IMR-90 (cell line): ENCODE measurements at regions not wholly inside any gene's neighbourhood (a gene's known extent, or its start where the extent isn't known, plus 50 kb on each side); places are given as distances from the start of the nearest gene placed in this dataset.

Experiments
- ATAC-seq: fragments of 200-7000 bp; cut with Tn5 transposase; 2 replicates; pipeline ENCODE4 v1.9.1; 2020; ENCODE audit warnings: low read depth, mild to moderate bottlenecking, moderate library complexity
- BruUV-seq: library from RNA; stranded (reverse); fragments of 400-500 nt; replicated peaks from 2 replicates; lab custom pipeline; 2021; lab: Mats Ljungman, UMichigan
- CTCF ChIA-PET: fragments of 300-600 bp; formaldehyde crosslinking; extraction: SDS; loops from one replicate; lab custom pipeline; 2021; ENCODE audit warnings: antibody characterized with exemption; lab: Yijun Ruan, JAX
- POLR2A ChIA-PET: fragments of 300-600 bp; sonication (Branson Sonifier 250); formaldehyde crosslinking; loops from one replicate; lab custom pipeline; 2022; ENCODE audit warnings: antibody characterized with exemption; ENCODE audit not compliant: unreplicated experiment; lab: Charles Lee
- DNase-seq: peaks from one replicate; pipeline ENCODE4 v3.0.0; 2013
- H2AFZ ChIP-seq: replicated peaks from 2 replicates; pipeline ENCODE3; 2013; ENCODE audit warnings: low read length, mild to moderate bottlenecking; ENCODE audit not compliant: poor library complexity
- H2AK5ac ChIP-seq: 2 replicates; pipeline ENCODE4 v1.6.1; 2013; ENCODE audit warnings: low read depth, low read length, inconsistent platforms
- H2AK9ac ChIP-seq: replicated peaks from 2 replicates; pipeline ENCODE3; 2013; ENCODE audit warnings: mild to moderate bottlenecking, low read depth, low read length, moderate library complexity; ENCODE audit not compliant: poor library complexity
- H2BK120ac ChIP-seq: 2 replicates; pipeline ENCODE4 v1.6.1; 2013; ENCODE audit warnings: low read depth, low read length, inconsistent platforms
- H2BK15ac ChIP-seq: 3 replicates; pipeline ENCODE4 v1.6.1; 2013; ENCODE audit warnings: low read depth, low read length, inconsistent platforms
- H2BK20ac ChIP-seq: 2 replicates; pipeline ENCODE4 v1.6.1; 2013; ENCODE audit warnings: low read depth, mild to moderate bottlenecking, inconsistent platforms, low read length, moderate library complexity
- H2BK5ac ChIP-seq: 2 replicates; pipeline ENCODE4 v1.6.1; 2013; ENCODE audit warnings: mild to moderate bottlenecking, low read depth, low read length, inconsistent platforms; ENCODE audit not compliant: poor library complexity, severe bottlenecking
- H3K14ac ChIP-seq: replicated peaks from 2 replicates; pipeline ENCODE4 v1.6.1; 2013; ENCODE audit warnings: low read depth, low read length, inconsistent platforms
- H3K18ac ChIP-seq: 2 replicates; pipeline ENCODE4 v1.6.1; 2013; ENCODE audit warnings: low read depth, low read length, control low read depth
- H3K23ac ChIP-seq: 2 replicates; pipeline ENCODE4 v1.6.1; 2013; ENCODE audit warnings: low read depth, low read length, inconsistent platforms
- H3K27ac ChIP-seq: 2 replicates; pipeline ENCODE4 v1.5.1; 2013; ENCODE audit warnings: mild to moderate bottlenecking, control low read depth, low read length; ENCODE audit not compliant: insufficient read depth
- H3K27me3 ChIP-seq: 2 replicates; pipeline ENCODE4 v1.6.1; 2013; ENCODE audit warnings: low read length; ENCODE audit not compliant: control insufficient read depth, insufficient read depth
- H3K36me3 ChIP-seq: 2 replicates; pipeline ENCODE4 v1.6.1; 2013; ENCODE audit warnings: low read length, mixed read lengths; ENCODE audit not compliant: control insufficient read depth, insufficient read depth
- H3K4ac ChIP-seq: 2 replicates; pipeline ENCODE4 v1.6.1; 2013; ENCODE audit warnings: low read depth, low read length, inconsistent platforms
- H3K4me1 ChIP-seq: 2 replicates; pipeline ENCODE4 v1.6.1; 2013; ENCODE audit warnings: low read length, mixed read lengths; ENCODE audit not compliant: control insufficient read depth, insufficient read depth
- H3K4me2 ChIP-seq: 2 replicates; pipeline ENCODE4 v1.6.1; 2013; ENCODE audit warnings: low read depth, mild to moderate bottlenecking, control low read depth, low read length, moderate library complexity
- H3K4me3 ChIP-seq: 2 replicates; pipeline ENCODE4 v1.5.1; 2013; ENCODE audit warnings: low read depth, mild to moderate bottlenecking, control low read depth, low read length, moderate library complexity; ENCODE audit not compliant: insufficient read depth
- H3K56ac ChIP-seq: 2 replicates; pipeline ENCODE4 v1.6.1; 2013; ENCODE audit warnings: low read length, inconsistent platforms; ENCODE audit not compliant: insufficient read depth; ENCODE audit errors: extremely low read depth
- H3K79me1 ChIP-seq, 2 experiments: 2 replicates each; pipeline ENCODE4 v1.6.1; 2013; ENCODE audit warnings: low read length in 2 of 2, inconsistent platforms in 1 of 2, low read depth in 1 of 2
- H3K9ac ChIP-seq: 2 replicates; pipeline ENCODE4 v1.6.1; 2013; ENCODE audit warnings: low read depth, low read length, control low read depth
- H3K9me1 ChIP-seq: 2 replicates; pipeline ENCODE4 v1.6.1; 2013; ENCODE audit warnings: low read length, inconsistent platforms; ENCODE audit not compliant: insufficient read depth
- H3K9me3 ChIP-seq: 2 replicates; pipeline ENCODE4 v1.6.1; 2013; ENCODE audit warnings: low read length; ENCODE audit not compliant: control insufficient read depth, insufficient read depth
- H4K20me1 ChIP-seq: 2 replicates; pipeline ENCODE4 v1.6.1; 2013; ENCODE audit warnings: low read length, inconsistent platforms; ENCODE audit not compliant: insufficient read depth
- H4K5ac ChIP-seq: 2 replicates; pipeline ENCODE4 v1.6.1; 2013; ENCODE audit warnings: mild to moderate bottlenecking, low read depth, low read length, control low read depth
- H4K8ac ChIP-seq, 2 experiments: 2 replicates each; pipeline ENCODE4 v1.6.1; 2013; ENCODE audit warnings: low read depth in 2 of 2, low read length in 2 of 2, control low read depth in 1 of 2, inconsistent platforms in 1 of 2
- H4K91ac ChIP-seq: 2 replicates; pipeline ENCODE4 v1.6.1; 2013; ENCODE audit warnings: low read depth, low read length, inconsistent platforms; ENCODE audit not compliant: insufficient read depth
- FOS ChIP-seq: fragments of 150-350 bp; IDR thresholded peaks from 2 replicates; pipeline ENCODE4 v1.6.1; 2016; ENCODE audit warnings: low read depth, low read length
- USF2 ChIP-seq: fragments of 150-350 bp; IDR thresholded peaks from 2 replicates; pipeline ENCODE4 v1.6.1; 2017; ENCODE audit warnings: mild to moderate bottlenecking, antibody characterized with exemption, low read length, low read depth
- WGBS, 2 experiments: methylation state at CpG; one replicate each; pipeline versions ENCODE4 v1.1.5 to v1.1.7; 2013; ENCODE audit warnings: missing lambda C conversion rate in 2 of 2; ENCODE audit not compliant: insufficient read length in 1 of 2; ENCODE audit errors: extremely low coverage in 2 of 2; 5-methylcytosine and 5-hydroxymethylcytosine counted together
- dilution Hi-C: fragments of 300-500 bp; cut with HindIII; formaldehyde crosslinking; loops from one replicate; pipeline ENCODE4 v1.14.3; 2018; ENCODE audit warnings: low sequenced_read_pairs; ENCODE audit not compliant: unreplicated experiment
- in situ Hi-C: fragments of 300-500 bp; cut with MboI; formaldehyde crosslinking; loops from 3 replicates; pipeline ENCODE4 v1.14.3; 2019; ENCODE audit warnings: low sequenced_read_pairs, inconsistent platforms, mixed read lengths
- intact Hi-C: fragments of 100-400 bp; cut with micrococcal nuclease; formaldehyde crosslinking; loops from 2 replicates; pipeline ENCODE4 v1.10.0; 2022

- Histone ChIP-seq H3K4ac (no peak overlapping the region), H2BK15ac (no peak overlapping the region), H2BK20ac (no peak overlapping the region), H3K27me3 (no peaks in the 10 kb centered on the region), H3K4me3 (no peak overlapping the region), H3K9ac (no peak overlapping the region), H3K9me3 (peaks cover 44% of the 10 kb centered on the region), H4K8ac (no peak overlapping the region), H3K14ac (no peak overlapping the region), H2BK5ac (no peak overlapping the region), H2AK5ac (no peak overlapping the region), H3K4me1 (no peaks in the 10 kb centered on the region), H3K18ac (no peak overlapping the region), H2BK120ac (no peak overlapping the region), H3K27ac (no peak overlapping the region), H2AFZ (no peak overlapping the region), H4K5ac (no peak overlapping the region), H4K20me1 (no peaks in the 10 kb centered on the region), H3K23ac (no peak overlapping the region), H2AK9ac (no peak overlapping the region), H3K4me2 (no peak overlapping the region), H3K56ac (no peak overlapping the region), H4K91ac (no peak overlapping the region), H3K36me3 (no peaks in the 10 kb centered on the region), H3K79me1 (no peaks in the 10 kb centered on the region), H3K9me1 (no peaks in the 10 kb centered on the region)
- ATAC-seq: no peak
- no peak for DNase-seq
- BruUV-seq: no TSS peak
- ChIA-PET CTCF (no interaction called here), POLR2A (no interaction called here)
- intact Hi-C loops (no loop called here), in situ Hi-C loops (no loop called here), dilution Hi-C loops (no loop called here)
- WGBS, 2 experiments: no CpG with 5 or more reads among the region's 9 CpGs
- TF ChIP-seq FOS (no peak), USF2 (no peak)
Observed at GRCh38 chr18:78743078-78743477, 236.5 kb upstream of the SALL3 start.
